Tibial nerve (tissue), 3 donors: ENCODE measurements at regions not wholly inside any gene's neighbourhood (a gene's known extent, or its start where the extent isn't known, plus 50 kb on each side); places are given as distances from the start of the nearest gene placed in this dataset.

Experiments used
- POLR2A ChIP-seq, 2 donors: fragments of 450-650 bp; IDR thresholded peaks; one replicate each; pipeline ENCODE4 v1.6.1; 2017; ENCODE audit warnings: antibody characterized with exemption in 2 of 2, mild to moderate bottlenecking in 2 of 2, moderate library complexity in 2 of 2
- TF ChIP-seq, protein P1 (sequence below), 5 experiments: fragments of 200-600 bp in 3 of 5; fragments of 450-650 bp in 2 of 5; sonication (generic) in 3 of 5; IDR thresholded peaks; one replicate each; pipeline ENCODE4 v1.5.1; 2016 to 2019; ENCODE audit warnings: antibody characterized with exemption in 5 of 5, mild to moderate bottlenecking in 3 of 5, moderate library complexity in 2 of 5

DNA sequence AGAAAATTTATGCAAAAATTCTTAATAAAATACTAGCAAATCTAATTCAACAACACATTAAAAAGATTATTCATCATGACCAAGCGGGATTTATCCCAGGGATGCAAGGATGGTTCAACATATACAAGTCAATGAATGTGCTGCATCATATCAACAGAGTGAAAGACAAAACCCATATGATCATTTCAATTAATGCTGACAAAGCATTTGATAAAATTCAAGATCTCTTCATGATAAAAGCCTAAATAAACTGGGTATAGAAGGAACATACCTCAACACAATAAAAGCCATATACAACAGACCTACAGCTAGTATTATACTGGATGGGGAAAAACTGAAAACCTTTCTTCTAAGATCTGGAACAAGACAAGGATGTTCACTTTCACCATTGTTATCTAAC is 89.7 kb downstream of the KBTBD8 start:
- TF ChIP-seq, protein P1, sequence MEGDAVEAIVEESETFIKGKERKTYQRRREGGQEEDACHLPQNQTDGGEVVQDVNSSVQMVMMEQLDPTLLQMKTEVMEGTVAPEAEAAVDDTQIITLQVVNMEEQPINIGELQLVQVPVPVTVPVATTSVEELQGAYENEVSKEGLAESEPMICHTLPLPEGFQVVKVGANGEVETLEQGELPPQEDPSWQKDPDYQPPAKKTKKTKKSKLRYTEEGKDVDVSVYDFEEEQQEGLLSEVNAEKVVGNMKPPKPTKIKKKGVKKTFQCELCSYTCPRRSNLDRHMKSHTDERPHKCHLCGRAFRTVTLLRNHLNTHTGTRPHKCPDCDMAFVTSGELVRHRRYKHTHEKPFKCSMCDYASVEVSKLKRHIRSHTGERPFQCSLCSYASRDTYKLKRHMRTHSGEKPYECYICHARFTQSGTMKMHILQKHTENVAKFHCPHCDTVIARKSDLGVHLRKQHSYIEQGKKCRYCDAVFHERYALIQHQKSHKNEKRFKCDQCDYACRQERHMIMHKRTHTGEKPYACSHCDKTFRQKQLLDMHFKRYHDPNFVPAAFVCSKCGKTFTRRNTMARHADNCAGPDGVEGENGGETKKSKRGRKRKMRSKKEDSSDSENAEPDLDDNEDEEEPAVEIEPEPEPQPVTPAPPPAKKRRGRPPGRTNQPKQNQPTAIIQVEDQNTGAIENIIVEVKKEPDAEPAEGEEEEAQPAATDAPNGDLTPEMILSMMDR (IDR thresholded peaks at IDR 0.05), result no peak
- no peak for TF ChIP-seq POLR2A (IDR thresholded peaks at IDR 0.05)
